Limb (tissue), 2 donors: ENCODE measurements at regions not wholly inside any gene's neighbourhood (a gene's known extent, or its start where the extent isn't known, plus 50 kb on each side); places are given as distances from the start of the nearest gene placed in this dataset.
"Not testable (repeated sequence)": the region's sequence is repeated elsewhere in the genome, so short reads cannot be mapped to it uniquely, and the experiment has no call there.

ENCODE experiments used
- DNase-seq, 2 donors: peaks; one replicate each; pipeline ENCODE4 v3.0.0-alpha.2; 2016; ENCODE audit errors: extremely low spot score in 2 of 2

GRCh38 chr1:196090226-196090625, 518.0 kb downstream of the KCNT2 start:
- DNase-seq, result no peak

GRCh38 chr1:196088541-196088940, 519.7 kb downstream of the KCNT2 start:
- DNase-seq, result no peak

DNA sequence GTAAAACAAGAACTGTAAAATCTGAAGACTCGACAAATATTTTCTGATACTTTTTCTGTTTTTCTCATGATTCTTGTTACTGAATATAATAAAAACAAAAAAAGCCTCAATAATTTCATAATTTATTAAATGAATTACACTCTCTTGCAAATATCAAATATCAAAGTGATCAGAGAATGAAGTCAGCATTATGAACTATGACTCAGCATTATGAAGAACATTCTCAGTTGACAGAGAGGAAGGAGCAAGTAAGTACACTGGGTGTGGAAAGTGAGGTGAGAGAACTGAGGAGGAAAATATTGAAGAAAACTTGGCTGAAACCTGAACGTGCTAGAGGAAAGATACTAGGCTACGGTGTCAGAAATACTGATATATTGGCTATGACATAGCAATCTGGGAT, 529.5 kb downstream of the KCNT2 start:
- DNase-seq, result no peak

- no peak for DNase-seq
Measured at GRCh38 chr1:196075621-196076020, 532.6 kb downstream of the KCNT2 start.

GRCh38 chr1:196074182-196074581, 534.1 kb downstream of the KCNT2 start:
- DNase-seq, result no peak

- DNase-seq, result no peak
Measured at GRCh38 chr1:196071447-196071846, 536.8 kb downstream of the KCNT2 start.

- DNase-seq, result no peak
Measured at GRCh38 chr1:196070940-196071339, 537.3 kb downstream of the KCNT2 start.

- no peak for DNase-seq
Measured at GRCh38 chr1:196063952-196064351, 544.3 kb downstream of the KCNT2 start.

- no peak for DNase-seq
Measured at GRCh38 chr1:196063294-196063693, 544.9 kb downstream of the KCNT2 start.

- DNase-seq, result no peak
Measured at GRCh38 chr1:196060539-196060938, 547.7 kb downstream of the KCNT2 start.

DNA sequence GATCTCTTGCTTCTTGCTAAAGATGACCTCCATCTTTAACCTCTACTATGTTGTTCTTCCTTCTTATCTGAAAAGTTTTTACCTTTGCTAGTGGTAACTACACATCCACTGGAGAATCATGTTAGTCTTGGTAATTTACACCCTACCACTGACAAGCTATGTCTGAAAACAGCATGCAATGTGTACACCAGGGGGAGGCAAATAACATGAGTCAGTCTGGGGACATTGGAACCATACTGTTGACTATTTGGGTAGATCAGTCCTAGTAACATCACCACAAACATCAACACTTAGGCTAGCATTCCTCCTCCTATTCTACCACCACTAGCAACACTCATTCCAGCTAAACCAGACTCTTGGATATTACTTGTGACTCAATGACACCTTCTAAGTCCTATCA, 549.0 kb downstream of the KCNT2 start:
- no peak for DNase-seq

- DNase-seq, result no peak
Measured at GRCh38 chr1:196056966-196057365, 551.3 kb downstream of the KCNT2 start.

- DNase-seq, result no peak
Measured at GRCh38 chr1:196049407-196049806, 558.8 kb downstream of the KCNT2 start.

DNA sequence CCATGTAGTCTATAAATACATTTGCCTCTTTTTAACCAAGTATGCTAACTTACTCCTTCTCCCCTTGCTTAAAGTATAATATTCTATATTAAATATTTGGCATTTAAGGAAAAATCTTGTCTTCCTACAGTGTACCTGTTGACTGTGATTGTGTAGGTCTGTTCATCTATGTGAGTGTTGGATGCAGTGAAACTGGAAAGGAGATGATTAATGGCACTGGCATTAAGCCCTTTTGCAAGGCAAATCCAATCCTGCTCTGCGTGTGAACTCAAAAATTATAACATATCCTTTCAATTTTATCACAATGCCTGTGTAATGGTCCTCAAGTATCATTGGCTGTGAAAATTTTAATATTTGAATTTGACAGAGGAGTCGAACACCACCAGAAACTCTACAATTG, 565.0 kb downstream of the KCNT2 start:
- DNase-seq, result no peak

- peak; percentile 10 to 26 for DNase-seq
Measured at GRCh38 chr1:196034080-196034706, 574.0 kb downstream of the KCNT2 start.

DNA sequence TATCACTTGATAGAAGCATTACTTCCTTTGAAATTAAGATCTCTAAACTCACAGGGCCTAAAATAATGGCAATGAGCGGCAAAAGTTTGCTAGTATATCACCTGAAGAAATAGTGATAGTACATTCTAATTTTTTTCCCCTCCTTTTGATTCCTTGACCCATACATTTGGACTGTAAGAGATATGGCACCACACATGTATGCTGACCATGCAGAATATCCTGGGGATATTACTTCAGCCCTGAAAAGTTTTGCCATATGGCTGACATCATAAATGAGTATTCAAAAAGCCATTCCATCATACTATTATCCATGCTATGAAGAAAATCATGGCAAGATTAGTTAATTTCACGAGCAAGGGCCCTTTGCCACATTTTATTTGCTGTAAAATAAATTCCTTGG, 576.9 kb downstream of the KCNT2 start:
- DNase-seq, result not testable (repeated sequence)

DNA sequence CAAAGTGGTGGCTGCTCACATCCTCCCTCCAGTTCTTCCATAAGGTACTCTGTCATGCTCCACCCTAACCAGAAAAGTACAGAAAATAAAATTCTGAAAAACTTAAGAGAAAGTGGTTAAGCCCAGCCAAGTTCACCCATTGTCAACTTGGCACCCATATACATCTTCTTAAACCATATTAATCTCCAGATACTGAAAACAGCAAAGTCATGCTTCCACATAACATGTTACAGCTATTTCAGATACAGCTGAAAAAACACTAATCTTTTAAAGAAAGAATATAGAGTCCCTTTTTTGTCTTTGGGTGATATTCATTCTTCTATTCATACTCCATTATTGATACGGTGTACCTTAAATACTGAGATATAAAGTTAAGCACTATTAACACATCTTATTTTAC, 577.8 kb downstream of the KCNT2 start:
- no peak for DNase-seq

- DNase-seq, result no peak
Measured at GRCh38 chr1:196029410-196029809, 578.8 kb downstream of the KCNT2 start.

DNA sequence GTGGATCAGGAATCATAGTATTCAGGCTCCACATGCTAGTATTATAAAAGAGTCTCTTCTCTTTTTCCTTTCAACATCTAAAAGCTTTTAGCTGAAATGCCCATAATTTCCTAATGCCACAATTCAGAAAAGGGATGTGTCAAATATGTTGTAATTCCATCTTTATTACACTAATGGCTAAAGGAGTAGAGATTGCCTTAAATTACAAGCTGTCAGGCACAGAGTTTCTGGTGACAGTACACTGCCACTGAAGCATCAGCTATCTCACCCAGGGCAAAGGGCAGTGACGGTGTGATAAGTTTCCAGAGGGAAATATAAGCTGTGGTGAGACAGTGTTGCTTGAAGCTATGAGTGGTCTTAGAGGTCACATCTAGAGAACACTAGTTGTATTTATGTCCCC, 581.1 kb downstream of the KCNT2 start:
- no peak for DNase-seq

- not testable (repeated sequence) for DNase-seq
Measured at GRCh38 chr1:196021174-196021573, 587.1 kb downstream of the KCNT2 start.

- DNase-seq, result no peak
Measured at GRCh38 chr1:196009362-196009761, 598.9 kb downstream of the KCNT2 start.

GRCh38 chr1:196007763-196008162, 600.5 kb downstream of the KCNT2 start:
- no peak for DNase-seq

GRCh38 chr1:196005426-196005825, 602.8 kb downstream of the KCNT2 start:
- no peak for DNase-seq

DNA sequence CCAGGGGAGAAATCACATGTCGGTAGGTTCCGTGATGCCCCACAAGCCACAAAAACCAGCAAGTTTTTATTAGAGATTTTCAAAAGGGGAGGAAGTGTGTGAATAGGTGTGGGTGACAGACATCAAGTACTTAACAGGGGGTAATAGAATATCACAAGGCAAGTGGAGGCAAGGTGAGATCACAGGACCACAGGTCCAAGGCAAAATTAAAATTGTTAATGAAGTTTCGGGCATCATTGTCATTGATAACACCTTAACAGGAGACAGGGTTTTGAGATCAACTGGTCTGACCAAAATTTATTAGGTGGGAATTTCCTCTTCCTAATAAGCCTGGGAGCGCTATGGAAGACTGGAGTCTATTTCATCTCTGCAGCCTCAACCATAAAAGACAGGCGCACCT, 603.9 kb downstream of the KCNT2 start:
- not testable (repeated sequence) for DNase-seq
